WTC11 (cell line): ENCODE measurements at regions not wholly inside any gene's neighbourhood (a gene's known extent, or its start where the extent isn't known, plus 50 kb on each side); places are given as distances from the start of the nearest gene placed in this dataset.

Experiments used
- ATAC-seq: fragments of 200-7000 bp; cut with Tn5 transposase; 2 replicates; pipeline ENCODE4 v1.10.0; 2021; ENCODE audit warnings: mild to moderate bottlenecking, moderate library complexity
- CTCF ChIA-PET: fragments of 300-600 bp; sonication (Branson Sonifier 250); formaldehyde crosslinking; loops from one replicate; lab custom pipeline; 2021; ENCODE audit warnings: antibody characterized with exemption; lab: Charles Lee
- POLR2A ChIA-PET: fragments of 350-600 bp; sonication (Branson Sonifier 250); formaldehyde crosslinking; loops from one replicate; lab custom pipeline; 2021; ENCODE audit warnings: antibody characterized with exemption; lab: Charles Lee
- DNase-seq: peaks from one replicate; pipeline ENCODE4 v3.0.0; 2021; ENCODE audit warnings: low spot score
- H3K27ac Mint-ChIP-seq: 2 replicates; pipeline ENCODE4 v1.8.0; 2021; ENCODE audit warnings: mixed read lengths
- H3K27me3 Mint-ChIP-seq: 2 replicates; pipeline ENCODE4 v1.8.0; 2021; ENCODE audit warnings: low read depth, mild to moderate bottlenecking, moderate library complexity, mixed read lengths
- H3K36me3 Mint-ChIP-seq: 2 replicates; pipeline ENCODE4 v1.8.0; 2021; ENCODE audit warnings: mixed read lengths
- H3K4me1 Mint-ChIP-seq: 2 replicates; pipeline ENCODE4 v1.8.0; 2022; ENCODE audit warnings: mixed read lengths
- H3K4me3 Mint-ChIP-seq: 2 replicates; pipeline ENCODE4 v1.8.0; 2021; ENCODE audit warnings: mild to moderate bottlenecking, moderate library complexity, mixed read lengths
- H3K9me3 Mint-ChIP-seq: 2 replicates; pipeline ENCODE4 v1.8.0; 2021; ENCODE audit warnings: mixed read lengths
- ATF1 ChIP-seq: sonication (generic); formaldehyde crosslinking; IDR thresholded peaks from 2 replicates; pipeline ENCODE4 v1.8.1; 2023; ENCODE audit warnings: mild to moderate bottlenecking, moderate library complexity, missing genetic modification reagents
- CREB1 ChIP-seq: sonication (generic); formaldehyde crosslinking; IDR thresholded peaks from 2 replicates; pipeline ENCODE4 v1.8.0; 2023; ENCODE audit warnings: mild to moderate bottlenecking, missing genetic modification reagents
- FOXK1 ChIP-seq: sonication (generic); formaldehyde crosslinking; IDR thresholded peaks from 2 replicates; pipeline ENCODE4 v1.8.0; 2022; ENCODE audit warnings: mild to moderate bottlenecking, moderate library complexity, missing genetic modification reagents
- IRF2 ChIP-seq: sonication (generic); formaldehyde crosslinking; IDR thresholded peaks from 2 replicates; pipeline ENCODE4 v1.8.0; 2022; ENCODE audit warnings: low read depth, missing genetic modification reagents, borderline replicate concordance
- MYBL2 ChIP-seq: sonication (generic); formaldehyde crosslinking; IDR thresholded peaks from 2 replicates; pipeline ENCODE4 v1.8.1; 2023; ENCODE audit warnings: mild to moderate bottlenecking, moderate library complexity, missing genetic modification reagents
- OVOL2 ChIP-seq: fragments of 250-450 bp; sonication (Bioruptor Pico); IDR thresholded peaks from 2 replicates; pipeline ENCODE4 v1.9.0; 2021; ENCODE audit warnings: mild to moderate bottlenecking, borderline replicate concordance
- RORB ChIP-seq: fragments of 250-450 bp; sonication (Bioruptor Pico); IDR thresholded peaks from 2 replicates; pipeline ENCODE4 v1.9.0; 2021; ENCODE audit warnings: mild to moderate bottlenecking
- ZNF138 ChIP-seq: sonication (generic); formaldehyde crosslinking; conservative IDR thresholded peaks from 2 replicates; pipeline ENCODE4 v1.8.1; 2022; ENCODE audit warnings: mild to moderate bottlenecking, moderate library complexity, missing genetic modification reagents
- ZNF317 ChIP-seq: sonication (generic); formaldehyde crosslinking; IDR thresholded peaks from 2 replicates; pipeline ENCODE4 v1.8.1; 2023; ENCODE audit warnings: low read depth, mild to moderate bottlenecking, moderate library complexity, missing genetic modification reagents, borderline replicate concordance
- ZNF396 ChIP-seq: fragments of 250-450 bp; sonication (Bioruptor Pico); IDR thresholded peaks from 2 replicates; pipeline ENCODE4 v1.8.0; 2021; ENCODE audit warnings: mild to moderate bottlenecking, moderate library complexity, borderline replicate concordance
- TF ChIP-seq, protein P1 (sequence below): sonication (generic); formaldehyde crosslinking; IDR thresholded peaks from 2 replicates; pipeline ENCODE4 v1.8.1; 2022; ENCODE audit warnings: low read depth, mild to moderate bottlenecking, moderate library complexity, missing genetic modification reagents, borderline replicate concordance
- TF ChIP-seq, protein P2 (sequence below): fragments of 250-450 bp; sonication (Bioruptor Pico); IDR thresholded peaks from 2 replicates; pipeline ENCODE4 v1.9.0; 2021; ENCODE audit warnings: mild to moderate bottlenecking, borderline replicate concordance
- TF ChIP-seq, protein P3 (sequence below): sonication (generic); formaldehyde crosslinking; IDR thresholded peaks from 2 replicates; pipeline ENCODE4 v1.8.1; 2023; ENCODE audit warnings: mild to moderate bottlenecking, missing genetic modification reagents
- TF ChIP-seq, protein P4 (sequence below): sonication (generic); formaldehyde crosslinking; IDR thresholded peaks from 2 replicates; pipeline ENCODE4 v1.8.1; 2023; ENCODE audit warnings: mild to moderate bottlenecking, missing genetic modification reagents
- TF ChIP-seq, protein P5 (sequence below): sonication (generic); formaldehyde crosslinking; IDR thresholded peaks from 2 replicates; pipeline ENCODE4 v1.8.1; 2022; ENCODE audit warnings: mild to moderate bottlenecking, missing genetic modification reagents, moderate library complexity, borderline replicate concordance
- TF ChIP-seq, protein P6 (sequence below): fragments of 200-600 bp; IDR thresholded peaks from 2 replicates; pipeline ENCODE4 v1.8.0; 2022; ENCODE audit warnings: antibody characterized with exemption
- TF ChIP-seq, protein P7 (sequence below): fragments of 250-450 bp; sonication (Bioruptor Pico); IDR thresholded peaks from 2 replicates; pipeline ENCODE4 v1.9.0; 2021; ENCODE audit warnings: mild to moderate bottlenecking

DNA sequence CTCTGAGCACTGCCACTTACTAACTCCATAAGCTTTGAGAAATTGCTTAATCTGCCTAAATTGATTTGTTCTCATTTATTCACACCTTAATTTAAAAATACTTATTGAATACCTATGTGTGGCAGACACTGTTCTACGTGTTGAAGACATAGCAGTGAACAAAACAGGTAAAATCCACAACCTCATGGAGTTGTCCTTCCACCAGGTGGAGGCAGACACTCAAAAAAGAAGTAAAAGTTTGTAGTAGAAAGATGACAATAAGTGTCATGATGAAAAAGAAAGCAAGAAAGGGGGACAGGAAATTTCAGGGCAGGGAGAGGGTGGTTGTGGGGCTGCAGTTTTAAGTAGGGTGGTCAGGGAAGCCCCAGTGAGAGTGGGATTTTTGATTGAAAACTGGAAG lies 94.9 kb downstream of the SREK1 start:
- Mint-ChIP-seq H3K27ac (no peak overlapping the region), H3K27me3 (no peaks in the 10 kb centered on the region), H3K4me1 (peaks cover 3% of the 10 kb centered on the region; the same call in 1 of the 2 replicates), H3K4me3 (no peak overlapping the region), H3K9me3 (no peaks in the 10 kb centered on the region; the same call in 1 of the 2 replicates), H3K36me3 (no peaks in the 10 kb centered on the region)
- no peak for TF ChIP-seq IRF2 (CRISPR knock-in tag)
- TF ChIP-seq, protein P1, sequence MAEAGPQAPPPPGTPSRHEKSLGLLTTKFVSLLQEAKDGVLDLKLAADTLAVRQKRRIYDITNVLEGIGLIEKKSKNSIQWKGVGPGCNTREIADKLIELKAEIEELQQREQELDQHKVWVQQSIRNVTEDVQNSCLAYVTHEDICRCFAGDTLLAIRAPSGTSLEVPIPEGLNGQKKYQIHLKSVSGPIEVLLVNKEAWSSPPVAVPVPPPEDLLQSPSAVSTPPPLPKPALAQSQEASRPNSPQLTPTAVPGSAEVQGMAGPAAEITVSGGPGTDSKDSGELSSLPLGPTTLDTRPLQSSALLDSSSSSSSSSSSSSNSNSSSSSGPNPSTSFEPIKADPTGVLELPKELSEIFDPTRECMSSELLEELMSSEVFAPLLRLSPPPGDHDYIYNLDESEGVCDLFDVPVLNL (CRISPR knock-in tag): no peak
- TF ChIP-seq ZNF317 (CRISPR knock-in tag): no peak
- TF ChIP-seq, protein P2, sequence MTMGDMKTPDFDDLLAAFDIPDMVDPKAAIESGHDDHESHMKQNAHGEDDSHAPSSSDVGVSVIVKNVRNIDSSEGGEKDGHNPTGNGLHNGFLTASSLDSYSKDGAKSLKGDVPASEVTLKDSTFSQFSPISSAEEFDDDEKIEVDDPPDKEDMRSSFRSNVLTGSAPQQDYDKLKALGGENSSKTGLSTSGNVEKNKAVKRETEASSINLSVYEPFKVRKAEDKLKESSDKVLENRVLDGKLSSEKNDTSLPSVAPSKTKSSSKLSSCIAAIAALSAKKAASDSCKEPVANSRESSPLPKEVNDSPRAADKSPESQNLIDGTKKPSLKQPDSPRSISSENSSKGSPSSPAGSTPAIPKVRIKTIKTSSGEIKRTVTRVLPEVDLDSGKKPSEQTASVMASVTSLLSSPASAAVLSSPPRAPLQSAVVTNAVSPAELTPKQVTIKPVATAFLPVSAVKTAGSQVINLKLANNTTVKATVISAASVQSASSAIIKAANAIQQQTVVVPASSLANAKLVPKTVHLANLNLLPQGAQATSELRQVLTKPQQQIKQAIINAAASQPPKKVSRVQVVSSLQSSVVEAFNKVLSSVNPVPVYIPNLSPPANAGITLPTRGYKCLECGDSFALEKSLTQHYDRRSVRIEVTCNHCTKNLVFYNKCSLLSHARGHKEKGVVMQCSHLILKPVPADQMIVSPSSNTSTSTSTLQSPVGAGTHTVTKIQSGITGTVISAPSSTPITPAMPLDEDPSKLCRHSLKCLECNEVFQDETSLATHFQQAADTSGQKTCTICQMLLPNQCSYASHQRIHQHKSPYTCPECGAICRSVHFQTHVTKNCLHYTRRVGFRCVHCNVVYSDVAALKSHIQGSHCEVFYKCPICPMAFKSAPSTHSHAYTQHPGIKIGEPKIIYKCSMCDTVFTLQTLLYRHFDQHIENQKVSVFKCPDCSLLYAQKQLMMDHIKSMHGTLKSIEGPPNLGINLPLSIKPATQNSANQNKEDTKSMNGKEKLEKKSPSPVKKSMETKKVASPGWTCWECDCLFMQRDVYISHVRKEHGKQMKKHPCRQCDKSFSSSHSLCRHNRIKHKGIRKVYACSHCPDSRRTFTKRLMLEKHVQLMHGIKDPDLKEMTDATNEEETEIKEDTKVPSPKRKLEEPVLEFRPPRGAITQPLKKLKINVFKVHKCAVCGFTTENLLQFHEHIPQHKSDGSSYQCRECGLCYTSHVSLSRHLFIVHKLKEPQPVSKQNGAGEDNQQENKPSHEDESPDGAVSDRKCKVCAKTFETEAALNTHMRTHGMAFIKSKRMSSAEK (CRISPR knock-in tag): no peak
- TF ChIP-seq, protein P3, sequence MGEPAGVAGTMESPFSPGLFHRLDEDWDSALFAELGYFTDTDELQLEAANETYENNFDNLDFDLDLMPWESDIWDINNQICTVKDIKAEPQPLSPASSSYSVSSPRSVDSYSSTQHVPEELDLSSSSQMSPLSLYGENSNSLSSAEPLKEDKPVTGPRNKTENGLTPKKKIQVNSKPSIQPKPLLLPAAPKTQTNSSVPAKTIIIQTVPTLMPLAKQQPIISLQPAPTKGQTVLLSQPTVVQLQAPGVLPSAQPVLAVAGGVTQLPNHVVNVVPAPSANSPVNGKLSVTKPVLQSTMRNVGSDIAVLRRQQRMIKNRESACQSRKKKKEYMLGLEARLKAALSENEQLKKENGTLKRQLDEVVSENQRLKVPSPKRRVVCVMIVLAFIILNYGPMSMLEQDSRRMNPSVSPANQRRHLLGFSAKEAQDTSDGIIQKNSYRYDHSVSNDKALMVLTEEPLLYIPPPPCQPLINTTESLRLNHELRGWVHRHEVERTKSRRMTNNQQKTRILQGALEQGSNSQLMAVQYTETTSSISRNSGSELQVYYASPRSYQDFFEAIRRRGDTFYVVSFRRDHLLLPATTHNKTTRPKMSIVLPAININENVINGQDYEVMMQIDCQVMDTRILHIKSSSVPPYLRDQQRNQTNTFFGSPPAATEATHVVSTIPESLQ (CRISPR knock-in tag): no peak
- TF ChIP-seq ZNF138 (CRISPR knock-in tag): no peak
- no peak for TF ChIP-seq MYBL2
- no peak for TF ChIP-seq ATF1 (CRISPR knock-in tag)
- no peak for TF ChIP-seq ZNF396 (CRISPR knock-in tag)
- no peak for TF ChIP-seq CREB1 (CRISPR knock-in tag)
- TF ChIP-seq, protein P4, sequence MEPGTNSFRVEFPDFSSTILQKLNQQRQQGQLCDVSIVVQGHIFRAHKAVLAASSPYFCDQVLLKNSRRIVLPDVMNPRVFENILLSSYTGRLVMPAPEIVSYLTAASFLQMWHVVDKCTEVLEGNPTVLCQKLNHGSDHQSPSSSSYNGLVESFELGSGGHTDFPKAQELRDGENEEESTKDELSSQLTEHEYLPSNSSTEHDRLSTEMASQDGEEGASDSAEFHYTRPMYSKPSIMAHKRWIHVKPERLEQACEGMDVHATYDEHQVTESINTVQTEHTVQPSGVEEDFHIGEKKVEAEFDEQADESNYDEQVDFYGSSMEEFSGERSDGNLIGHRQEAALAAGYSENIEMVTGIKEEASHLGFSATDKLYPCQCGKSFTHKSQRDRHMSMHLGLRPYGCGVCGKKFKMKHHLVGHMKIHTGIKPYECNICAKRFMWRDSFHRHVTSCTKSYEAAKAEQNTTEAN (CRISPR knock-in tag): no peak
- DNase-seq (no peak), ATAC-seq (peak; percentile 69)
- ChIA-PET CTCF (interaction anchor here (0.8 to 1.2 kb wide), 3 partner anchors 67 to 527 kb away, joined by 3 to 9 read pairs (median 5); no protein-coding TSS in a partner anchor), POLR2A (no interaction called here)

DNA sequence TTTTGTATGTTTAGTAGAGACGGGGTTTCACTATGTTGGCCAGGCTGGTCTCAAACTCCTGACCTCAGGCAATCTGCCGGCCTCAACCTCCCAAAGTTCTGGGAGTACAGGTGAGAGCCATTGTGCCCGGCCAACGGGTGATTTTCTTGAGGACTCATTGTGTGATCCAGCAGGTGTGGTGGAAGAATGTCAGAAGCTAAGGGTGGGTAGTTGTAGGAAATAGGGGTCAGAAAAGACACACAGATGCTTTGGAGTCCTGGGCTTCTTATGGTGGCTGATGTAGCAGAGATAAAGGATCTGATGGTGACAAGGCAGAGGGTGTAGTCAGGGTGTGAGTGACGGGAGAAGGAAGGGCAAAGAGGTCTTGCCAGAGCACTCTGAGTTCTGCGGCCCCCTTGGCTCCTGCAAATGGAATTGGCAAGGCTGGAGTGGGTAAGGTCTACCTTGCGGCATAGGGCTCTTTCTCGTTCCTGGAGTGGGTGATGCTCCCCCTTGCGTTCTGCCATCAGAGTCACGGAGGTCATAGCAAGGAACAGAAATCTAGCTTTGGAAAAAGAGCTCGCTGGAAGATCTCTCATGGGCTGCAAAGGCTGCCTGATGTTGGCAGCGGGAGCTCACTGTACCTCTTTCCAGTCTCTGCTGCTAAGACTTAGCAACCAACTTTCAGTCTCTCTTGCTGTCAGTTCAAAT lies 97.2 kb downstream of the SREK1 start:
- no peaks in the 10 kb centered on the region for H3K36me3 Mint-ChIP-seq
- H3K27ac Mint-ChIP-seq: no peak overlapping the region
- no peak overlapping the region for H3K4me3 Mint-ChIP-seq
- no peaks in the 10 kb centered on the region for H3K4me1 Mint-ChIP-seq
- CTCF ChIA-PET: interaction anchor here (1.0 to 1.4 kb wide), 3 partner anchors 10 to 67 kb away, joined by 3 to 5 read pairs (median 3); no protein-coding TSS in a partner anchor
- POLR2A ChIA-PET: no interaction called here
- H3K9me3 Mint-ChIP-seq: no peaks in the 10 kb centered on the region; the same call in 1 of the 2 replicates
- no peaks in the 10 kb centered on the region for H3K27me3 Mint-ChIP-seq
- DNase-seq: no peak
- no peak for ATAC-seq
- TF ChIP-seq, protein P5, sequence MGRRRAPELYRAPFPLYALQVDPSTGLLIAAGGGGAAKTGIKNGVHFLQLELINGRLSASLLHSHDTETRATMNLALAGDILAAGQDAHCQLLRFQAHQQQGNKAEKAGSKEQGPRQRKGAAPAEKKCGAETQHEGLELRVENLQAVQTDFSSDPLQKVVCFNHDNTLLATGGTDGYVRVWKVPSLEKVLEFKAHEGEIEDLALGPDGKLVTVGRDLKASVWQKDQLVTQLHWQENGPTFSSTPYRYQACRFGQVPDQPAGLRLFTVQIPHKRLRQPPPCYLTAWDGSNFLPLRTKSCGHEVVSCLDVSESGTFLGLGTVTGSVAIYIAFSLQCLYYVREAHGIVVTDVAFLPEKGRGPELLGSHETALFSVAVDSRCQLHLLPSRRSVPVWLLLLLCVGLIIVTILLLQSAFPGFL: no peak
- TF ChIP-seq RORB (CRISPR knock-in tag) (no peak), FOXK1 (no peak), OVOL2 (no peak)
- TF ChIP-seq, protein P1 (CRISPR knock-in tag): no peak
- TF ChIP-seq, protein P6, sequence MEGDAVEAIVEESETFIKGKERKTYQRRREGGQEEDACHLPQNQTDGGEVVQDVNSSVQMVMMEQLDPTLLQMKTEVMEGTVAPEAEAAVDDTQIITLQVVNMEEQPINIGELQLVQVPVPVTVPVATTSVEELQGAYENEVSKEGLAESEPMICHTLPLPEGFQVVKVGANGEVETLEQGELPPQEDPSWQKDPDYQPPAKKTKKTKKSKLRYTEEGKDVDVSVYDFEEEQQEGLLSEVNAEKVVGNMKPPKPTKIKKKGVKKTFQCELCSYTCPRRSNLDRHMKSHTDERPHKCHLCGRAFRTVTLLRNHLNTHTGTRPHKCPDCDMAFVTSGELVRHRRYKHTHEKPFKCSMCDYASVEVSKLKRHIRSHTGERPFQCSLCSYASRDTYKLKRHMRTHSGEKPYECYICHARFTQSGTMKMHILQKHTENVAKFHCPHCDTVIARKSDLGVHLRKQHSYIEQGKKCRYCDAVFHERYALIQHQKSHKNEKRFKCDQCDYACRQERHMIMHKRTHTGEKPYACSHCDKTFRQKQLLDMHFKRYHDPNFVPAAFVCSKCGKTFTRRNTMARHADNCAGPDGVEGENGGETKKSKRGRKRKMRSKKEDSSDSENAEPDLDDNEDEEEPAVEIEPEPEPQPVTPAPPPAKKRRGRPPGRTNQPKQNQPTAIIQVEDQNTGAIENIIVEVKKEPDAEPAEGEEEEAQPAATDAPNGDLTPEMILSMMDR: no peak
- TF ChIP-seq, protein P7, sequence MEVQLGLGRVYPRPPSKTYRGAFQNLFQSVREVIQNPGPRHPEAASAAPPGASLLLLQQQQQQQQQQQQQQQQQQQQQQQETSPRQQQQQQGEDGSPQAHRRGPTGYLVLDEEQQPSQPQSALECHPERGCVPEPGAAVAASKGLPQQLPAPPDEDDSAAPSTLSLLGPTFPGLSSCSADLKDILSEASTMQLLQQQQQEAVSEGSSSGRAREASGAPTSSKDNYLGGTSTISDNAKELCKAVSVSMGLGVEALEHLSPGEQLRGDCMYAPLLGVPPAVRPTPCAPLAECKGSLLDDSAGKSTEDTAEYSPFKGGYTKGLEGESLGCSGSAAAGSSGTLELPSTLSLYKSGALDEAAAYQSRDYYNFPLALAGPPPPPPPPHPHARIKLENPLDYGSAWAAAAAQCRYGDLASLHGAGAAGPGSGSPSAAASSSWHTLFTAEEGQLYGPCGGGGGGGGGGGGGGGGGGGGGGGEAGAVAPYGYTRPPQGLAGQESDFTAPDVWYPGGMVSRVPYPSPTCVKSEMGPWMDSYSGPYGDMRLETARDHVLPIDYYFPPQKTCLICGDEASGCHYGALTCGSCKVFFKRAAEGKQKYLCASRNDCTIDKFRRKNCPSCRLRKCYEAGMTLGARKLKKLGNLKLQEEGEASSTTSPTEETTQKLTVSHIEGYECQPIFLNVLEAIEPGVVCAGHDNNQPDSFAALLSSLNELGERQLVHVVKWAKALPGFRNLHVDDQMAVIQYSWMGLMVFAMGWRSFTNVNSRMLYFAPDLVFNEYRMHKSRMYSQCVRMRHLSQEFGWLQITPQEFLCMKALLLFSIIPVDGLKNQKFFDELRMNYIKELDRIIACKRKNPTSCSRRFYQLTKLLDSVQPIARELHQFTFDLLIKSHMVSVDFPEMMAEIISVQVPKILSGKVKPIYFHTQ (CRISPR knock-in tag): no peak
